ENCODE measurements at regions not wholly inside any gene's neighbourhood (a gene's known extent, or its start where the extent isn't known, plus 50 kb on each side); places are given as distances from the start of the nearest gene placed in this dataset.

- no peak for DNase-seq (ENCODE audit: low read depth)
- no peak for TF ChIP-seq CTCF (IDR thresholded peaks at IDR 0.05; ENCODE audit: control insufficient read depth, insufficient read depth, low read depth, low read length, missing control alignments)
- H3K4me3 ChIP-seq (ENCODE audit: control insufficient read depth, low read depth, low read length), result no peak overlapping the region
Observed at GRCh38 chr6:165732696-165733488, 69.9 kb upstream of the PDE10A start.

- H3K4me3 ChIP-seq (ENCODE audit: control insufficient read depth, low read depth, low read length), result no peak overlapping the region
- no peak for DNase-seq (ENCODE audit: low read depth)
- TF ChIP-seq CTCF (IDR thresholded peaks at IDR 0.05; ENCODE audit: control insufficient read depth, insufficient read depth, low read depth, low read length, missing control alignments), result peak; percentile 44
Observed at GRCh38 chr6:165729307-165729936, 66.4 kb upstream of the PDE10A start.

- TF ChIP-seq CTCF (IDR thresholded peaks at IDR 0.05; ENCODE audit: control insufficient read depth, insufficient read depth, low read depth, low read length, missing control alignments), result no peak
- H3K4me3 ChIP-seq (ENCODE audit: control insufficient read depth, low read depth, low read length), result no peak overlapping the region
- no peak for DNase-seq (ENCODE audit: low read depth)
Observed at GRCh38 chr6:165728216-165728615, 65.2 kb upstream of the PDE10A start.

GRCh38 chr6:165726965-165727381 is 63.9 kb upstream of the PDE10A start:
- no peak for DNase-seq (ENCODE audit: low read depth)
- TF ChIP-seq CTCF (IDR thresholded peaks at IDR 0.05; ENCODE audit: control insufficient read depth, insufficient read depth, low read depth, low read length, missing control alignments), result no peak
- no peak overlapping the region for H3K4me3 ChIP-seq (ENCODE audit: control insufficient read depth, low read depth, low read length)

- no peak overlapping the region for H3K4me3 ChIP-seq (ENCODE audit: control insufficient read depth, low read depth, low read length)
- no peak for DNase-seq (ENCODE audit: low read depth)
- no peak for TF ChIP-seq CTCF (IDR thresholded peaks at IDR 0.05; ENCODE audit: control insufficient read depth, insufficient read depth, low read depth, low read length, missing control alignments)
Observed at GRCh38 chr6:165726290-165726875, 63.3 kb upstream of the PDE10A start.

- no peak for TF ChIP-seq CTCF (IDR thresholded peaks at IDR 0.05; ENCODE audit: control insufficient read depth, insufficient read depth, low read depth, low read length, missing control alignments)
- H3K4me3 ChIP-seq (ENCODE audit: control insufficient read depth, low read depth, low read length), result no peak overlapping the region
- no peak for DNase-seq (ENCODE audit: low read depth)
Observed at GRCh38 chr6:165725201-165725600, 62.2 kb upstream of the PDE10A start.

Measured in AG09309 (cell line).